ENCODE measurements at regions not wholly inside any gene's neighbourhood (a gene's known extent, or its start where the extent isn't known, plus 50 kb on each side); places are given as distances from the start of the nearest gene placed in this dataset.

DNA sequence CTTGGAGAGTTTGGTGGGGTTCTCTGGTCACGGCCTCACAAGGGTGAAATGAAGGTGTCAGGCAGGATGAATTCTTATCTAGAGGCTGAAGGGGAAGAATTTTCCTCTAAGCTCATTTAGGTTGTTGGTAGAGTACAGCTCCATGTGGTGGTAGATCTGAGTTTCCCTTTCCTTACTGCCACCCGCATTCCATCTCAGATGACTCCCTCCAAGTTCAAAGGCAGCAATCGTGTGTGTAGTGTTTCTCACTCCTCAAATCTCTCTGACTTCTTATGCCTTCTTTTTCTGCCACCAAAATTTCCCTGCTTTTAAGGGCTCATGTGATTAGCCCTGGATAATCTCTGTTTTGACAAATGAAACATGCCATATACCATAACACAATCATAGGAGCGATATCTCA, 135.5 kb upstream of the MYOCD start:
- Histone ChIP-seq H3K27me3 (ENCODE audit: control insufficient read depth, insufficient read depth, low read length) (no peaks in the 10 kb centered on the region), H3K4me3 (ENCODE audit: insufficient read depth, low read depth, low read length) (no peak overlapping the region), H3K36me3 (replicated peaks; ENCODE audit: control insufficient read depth, insufficient read depth, low read length) (no peaks in the 10 kb centered on the region)
- peak; percentile 9 for DNase-seq

DNA sequence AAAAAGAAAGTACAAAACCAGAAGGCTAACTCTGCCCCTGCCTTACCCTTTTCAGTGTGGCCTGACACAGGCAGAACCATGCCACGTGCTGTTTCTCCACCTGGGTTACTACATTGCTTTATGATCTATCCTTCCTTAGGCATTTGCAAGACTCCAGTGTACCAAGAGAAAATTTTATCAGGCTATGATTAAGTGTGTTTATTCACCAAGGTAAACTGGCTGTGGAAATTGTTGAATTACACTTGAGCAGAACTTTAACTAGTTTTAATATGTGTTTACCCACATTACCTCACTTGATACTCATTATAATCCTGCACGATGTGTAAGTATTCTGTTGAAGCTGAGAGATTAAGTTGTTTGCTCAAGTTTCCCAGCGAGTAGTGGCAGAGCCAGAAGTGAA, 129.7 kb upstream of the MYOCD start:
- no peak for DNase-seq
- H3K27me3 ChIP-seq (ENCODE audit: control insufficient read depth, insufficient read depth, low read length) = no peaks in the 10 kb centered on the region
- H3K36me3 ChIP-seq (replicated peaks; ENCODE audit: control insufficient read depth, insufficient read depth, low read length) = no peaks in the 10 kb centered on the region
- no peak overlapping the region for H3K4me3 ChIP-seq (ENCODE audit: insufficient read depth, low read depth, low read length)

DNA sequence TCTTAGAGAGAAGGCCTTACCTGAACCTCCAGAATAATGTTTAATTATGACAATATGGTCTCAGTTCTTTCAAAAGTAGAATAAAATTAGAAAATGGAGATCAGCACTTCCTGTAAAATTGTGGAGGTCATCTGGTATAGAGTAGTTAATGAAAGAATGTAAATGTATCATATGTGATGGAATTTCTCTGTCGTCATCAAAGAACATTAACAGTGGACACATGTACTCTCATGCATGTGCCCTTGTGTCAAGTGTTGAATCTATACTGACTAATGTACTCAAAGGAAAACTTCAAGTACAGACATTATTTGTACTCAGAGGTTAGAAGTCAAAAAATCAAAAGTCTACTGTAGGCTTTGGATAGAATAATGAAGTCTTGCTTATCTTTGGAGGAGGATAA, 129.2 kb upstream of the MYOCD start:
- Histone ChIP-seq H3K27me3 (ENCODE audit: control insufficient read depth, insufficient read depth, low read length) (no peaks in the 10 kb centered on the region), H3K36me3 (replicated peaks; ENCODE audit: control insufficient read depth, insufficient read depth, low read length) (no peaks in the 10 kb centered on the region), H3K4me3 (ENCODE audit: insufficient read depth, low read depth, low read length) (no peak overlapping the region)
- no peak for DNase-seq

GRCh38 chr17:12537436-12537835, 128.3 kb upstream of the MYOCD start:
- Histone ChIP-seq H3K27me3 (ENCODE audit: control insufficient read depth, insufficient read depth, low read length) (no peaks in the 10 kb centered on the region), H3K4me3 (ENCODE audit: insufficient read depth, low read depth, low read length) (no peak overlapping the region), H3K36me3 (replicated peaks; ENCODE audit: control insufficient read depth, insufficient read depth, low read length) (no peaks in the 10 kb centered on the region)
- no peak for DNase-seq

GRCh38 chr17:12538003-12538402, 127.7 kb upstream of the MYOCD start:
- no peaks in the 10 kb centered on the region for H3K27me3 ChIP-seq (ENCODE audit: control insufficient read depth, insufficient read depth, low read length)
- DNase-seq = no peak
- no peaks in the 10 kb centered on the region for H3K36me3 ChIP-seq (replicated peaks; ENCODE audit: control insufficient read depth, insufficient read depth, low read length)
- no peak overlapping the region for H3K4me3 ChIP-seq (ENCODE audit: insufficient read depth, low read depth, low read length)

DNA sequence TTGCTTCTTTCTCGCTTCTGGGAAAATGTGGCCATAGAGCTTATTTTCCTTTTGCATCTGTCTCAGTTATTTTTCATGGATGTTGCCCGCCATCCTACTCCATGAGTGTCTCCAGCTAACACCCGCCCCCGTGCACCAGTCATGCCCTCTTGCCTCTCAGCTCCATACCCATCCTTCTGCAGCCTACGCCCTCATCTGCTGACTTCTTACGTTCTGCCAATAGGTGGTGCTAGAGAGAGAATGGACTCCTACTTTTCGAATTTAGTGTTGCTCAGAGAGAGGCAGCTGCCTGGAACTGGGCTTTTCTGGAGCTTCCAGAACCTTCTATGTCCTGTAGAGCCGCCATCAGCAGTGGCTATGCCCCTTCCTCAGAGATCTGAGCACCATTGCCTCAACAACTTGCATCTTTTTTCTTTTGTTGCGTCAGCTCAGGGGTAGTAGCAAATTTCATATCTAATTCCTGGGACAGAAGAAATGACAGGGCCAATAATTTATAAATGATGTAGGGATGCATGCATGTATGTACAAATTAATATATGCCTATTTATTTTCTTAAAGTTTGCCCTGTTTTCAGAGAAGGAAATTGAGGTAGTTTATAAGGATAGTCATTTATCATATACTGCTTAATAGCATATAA, 119.7 kb upstream of the MYOCD start:
- Histone ChIP-seq H3K4me3 (ENCODE audit: insufficient read depth, low read depth, low read length) (no peak overlapping the region), H3K36me3 (replicated peaks; ENCODE audit: control insufficient read depth, insufficient read depth, low read length) (no peaks in the 10 kb centered on the region), H3K27me3 (ENCODE audit: control insufficient read depth, insufficient read depth, low read length) (no peaks in the 10 kb centered on the region)
- DNase-seq = peak; percentile 67

- H3K4me3 ChIP-seq (ENCODE audit: insufficient read depth, low read depth, low read length) = no peak overlapping the region
- H3K27me3 ChIP-seq (ENCODE audit: control insufficient read depth, insufficient read depth, low read length) = no peaks in the 10 kb centered on the region
- H3K36me3 ChIP-seq (replicated peaks; ENCODE audit: control insufficient read depth, insufficient read depth, low read length) = no peaks in the 10 kb centered on the region
- no peak for DNase-seq
Measured at GRCh38 chr17:12546983-12547382, 118.7 kb upstream of the MYOCD start.

DNA sequence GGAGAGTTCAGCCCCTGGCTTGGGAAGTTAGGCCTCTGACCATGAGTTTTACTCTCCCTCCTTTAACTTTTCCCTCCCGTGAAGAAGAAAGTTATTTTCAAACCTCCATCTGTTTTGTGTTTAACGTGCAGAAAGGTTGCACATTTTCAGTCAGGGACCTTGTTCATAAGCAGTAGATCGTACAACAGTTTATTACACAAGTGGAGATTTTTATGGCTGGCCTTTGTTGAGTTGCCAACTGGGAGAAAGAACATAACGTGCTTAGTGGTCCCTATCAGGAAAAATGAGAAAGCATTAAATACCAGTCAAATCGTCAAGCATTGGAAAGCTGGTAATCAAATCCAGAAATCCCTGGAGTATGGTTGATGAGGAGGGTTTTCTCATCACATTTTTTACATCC, 117.9 kb upstream of the MYOCD start:
- no peak for DNase-seq
- Histone ChIP-seq H3K4me3 (ENCODE audit: insufficient read depth, low read depth, low read length) (no peak overlapping the region), H3K27me3 (ENCODE audit: control insufficient read depth, insufficient read depth, low read length) (no peaks in the 10 kb centered on the region), H3K36me3 (replicated peaks; ENCODE audit: control insufficient read depth, insufficient read depth, low read length) (no peaks in the 10 kb centered on the region)

GRCh38 chr17:12548558-12548957, 117.1 kb upstream of the MYOCD start:
- DNase-seq = no peak
- Histone ChIP-seq H3K27me3 (ENCODE audit: control insufficient read depth, insufficient read depth, low read length) (no peaks in the 10 kb centered on the region), H3K36me3 (replicated peaks; ENCODE audit: control insufficient read depth, insufficient read depth, low read length) (no peaks in the 10 kb centered on the region), H3K4me3 (ENCODE audit: insufficient read depth, low read depth, low read length) (no peak overlapping the region)

- no peak overlapping the region for H3K4me3 ChIP-seq (ENCODE audit: insufficient read depth, low read depth, low read length)
- DNase-seq = no peak
- no peaks in the 10 kb centered on the region for H3K36me3 ChIP-seq (replicated peaks; ENCODE audit: control insufficient read depth, insufficient read depth, low read length)
- H3K27me3 ChIP-seq (ENCODE audit: control insufficient read depth, insufficient read depth, low read length) = no peaks in the 10 kb centered on the region
Measured at GRCh38 chr17:12549499-12550041, 116.1 kb upstream of the MYOCD start.

- Histone ChIP-seq H3K27me3 (ENCODE audit: control insufficient read depth, insufficient read depth, low read length) (no peaks in the 10 kb centered on the region), H3K36me3 (replicated peaks; ENCODE audit: control insufficient read depth, insufficient read depth, low read length) (no peaks in the 10 kb centered on the region), H3K4me3 (ENCODE audit: insufficient read depth, low read depth, low read length) (no peak overlapping the region)
- DNase-seq = no peak
Measured at GRCh38 chr17:12553625-12554024, 112.1 kb upstream of the MYOCD start.

DNA sequence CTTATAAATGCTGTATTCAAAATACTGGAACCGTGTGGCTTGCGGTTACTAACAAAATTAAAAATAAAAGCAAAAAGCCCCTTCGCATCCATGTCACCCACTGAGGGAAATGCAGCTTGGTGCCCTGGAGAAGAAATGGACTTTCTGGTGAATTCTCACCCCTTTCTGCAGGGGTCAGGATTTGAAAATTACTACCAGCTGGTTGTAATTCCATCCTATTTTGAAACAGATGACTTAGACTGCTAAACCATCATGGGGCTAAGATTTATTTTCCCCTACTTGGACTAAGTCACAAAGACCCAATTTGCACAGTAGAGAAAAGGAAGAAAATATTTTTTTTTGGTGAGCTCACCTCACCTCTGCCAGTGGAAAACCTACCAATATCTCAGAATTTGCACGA, 111.4 kb upstream of the MYOCD start:
- H3K36me3 ChIP-seq (replicated peaks; ENCODE audit: control insufficient read depth, insufficient read depth, low read length) = no peaks in the 10 kb centered on the region
- no peak for DNase-seq
- no peak overlapping the region for H3K4me3 ChIP-seq (ENCODE audit: insufficient read depth, low read depth, low read length)
- H3K27me3 ChIP-seq (ENCODE audit: control insufficient read depth, insufficient read depth, low read length) = no peaks in the 10 kb centered on the region

DNA sequence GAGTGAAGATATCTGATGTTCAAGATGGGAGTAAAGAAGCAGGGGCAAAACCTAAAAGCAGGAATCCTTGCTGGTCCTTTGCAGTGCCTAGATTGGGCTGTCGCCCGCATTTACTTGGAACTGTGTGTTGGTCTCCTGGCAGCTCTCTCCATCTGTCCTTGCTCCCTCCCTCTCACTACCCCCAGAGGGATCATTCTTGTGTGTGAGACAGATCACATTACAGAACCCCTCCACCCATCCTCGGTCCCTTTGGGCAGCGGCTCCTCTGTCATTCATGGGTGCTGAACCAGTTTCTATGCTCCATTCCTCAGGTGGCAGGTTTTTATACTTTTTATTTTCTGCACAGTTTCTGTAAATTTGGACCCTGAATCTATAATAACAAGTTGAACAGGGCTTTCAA, 99.4 kb upstream of the MYOCD start:
- Histone ChIP-seq H3K27me3 (ENCODE audit: control insufficient read depth, insufficient read depth, low read length) (no peaks in the 10 kb centered on the region), H3K36me3 (replicated peaks; ENCODE audit: control insufficient read depth, insufficient read depth, low read length) (no peaks in the 10 kb centered on the region)
- DNase-seq = peak; percentile 36

DNA sequence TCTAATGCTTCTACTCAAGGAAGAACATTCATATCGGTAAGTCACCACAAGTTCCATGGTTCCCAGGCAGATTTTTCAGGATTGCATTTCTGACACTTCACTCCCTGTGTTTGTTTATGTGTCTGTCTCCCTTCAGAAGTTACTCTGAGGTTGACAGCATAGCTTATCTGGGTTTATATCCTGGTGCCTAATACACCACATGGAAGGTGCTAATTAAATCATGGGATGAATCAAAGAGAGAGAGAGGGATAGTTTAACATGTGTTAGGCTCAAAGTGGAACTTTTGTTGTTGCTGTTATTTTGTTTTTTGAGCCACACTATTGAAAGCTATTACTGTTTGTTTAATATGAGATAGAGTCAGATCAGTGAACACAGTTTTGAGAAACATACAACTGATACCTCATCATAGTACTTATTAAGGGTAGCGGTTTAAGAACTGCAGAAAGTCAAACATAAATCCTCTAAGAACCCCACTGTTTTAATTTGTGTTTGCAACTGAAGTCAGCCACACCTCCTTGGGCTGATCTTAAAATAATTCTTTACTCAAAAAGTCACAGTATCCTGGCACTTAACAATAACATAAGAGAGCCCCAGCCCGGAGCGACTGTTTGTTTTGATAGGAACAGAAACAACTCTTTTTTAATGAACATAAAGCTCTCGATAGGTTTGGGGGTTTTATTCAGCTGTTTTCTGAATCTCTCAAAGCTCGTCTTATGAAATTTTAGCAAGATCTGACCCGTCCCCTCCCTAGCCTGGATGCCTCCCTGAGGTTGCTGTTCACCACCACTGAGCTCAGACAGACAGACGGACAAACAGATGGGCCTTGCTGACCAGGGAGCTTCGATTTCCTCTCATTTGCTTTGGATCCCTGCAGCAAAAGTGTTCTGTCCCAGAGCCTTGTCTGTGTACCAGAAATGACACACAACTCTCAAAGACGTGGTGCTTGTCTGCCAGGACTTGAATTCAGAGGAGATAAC, 98.3 kb upstream of the MYOCD start:
- Histone ChIP-seq H3K27me3 (ENCODE audit: control insufficient read depth, insufficient read depth, low read length) (no peaks in the 10 kb centered on the region), H3K4me3 (ENCODE audit: insufficient read depth, low read depth, low read length) (no peak overlapping the region), H3K36me3 (replicated peaks; ENCODE audit: control insufficient read depth, insufficient read depth, low read length) (no peaks in the 10 kb centered on the region)
- no peak for DNase-seq

More for the DNA sequence above, 99.4 kb upstream of the MYOCD start:
- H3K4me3 ChIP-seq (ENCODE audit: insufficient read depth, low read depth, low read length) = no peak overlapping the region
